ENCODE measurements at regions not wholly inside any gene's neighbourhood (a gene's known extent, or its start where the extent isn't known, plus 50 kb on each side); places are given as distances from the start of the nearest gene placed in this dataset.

GRCh38 chr4:184575306-184575705, 73.9 kb downstream of the CASP3 start:
- TF ChIP-seq CTCF (IDR thresholded peaks at IDR 0.05): no peak
- DNase-seq (no peak), ATAC-seq (no peak)
- Histone ChIP-seq H3K4me1 (no peaks in the 10 kb centered on the region), H3K4me3 (no peak overlapping the region), H3K36me3 (no peaks in the 10 kb centered on the region), H3K27me3 (no peaks in the 10 kb centered on the region), H3K27ac (peak overlapping the region in 3 of 12 donors; percentile 18 to 30 (median 24)), H3K9me3 (peaks cover 0 to 7% (median 0%) of the 10 kb centered on the region in 12 donors)
- intact Hi-C loops (cut with DNase I): no loop called here
- 16 to 50% (median 44%) methylated on average over 1 of the region's 1 CpG for WGBS, 4 donors

DNA sequence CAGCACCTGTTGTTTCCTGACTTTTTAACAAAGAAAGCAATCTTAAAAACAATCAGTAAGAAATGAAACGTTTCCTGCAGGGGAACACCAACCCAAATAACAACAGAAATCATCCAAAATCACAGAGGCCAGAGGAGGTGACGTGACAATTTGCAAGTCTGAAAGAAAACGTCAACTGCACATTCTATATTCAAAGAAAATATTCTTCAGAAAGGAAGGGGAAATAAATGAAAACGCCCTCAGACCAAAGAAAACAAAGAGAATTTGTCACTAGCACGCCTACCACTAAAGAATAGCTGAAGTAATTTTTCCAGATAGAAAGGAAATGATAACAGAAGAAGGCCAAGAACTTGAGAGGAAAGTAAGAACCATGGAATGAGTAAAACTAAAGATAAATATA, 74.4 kb downstream of the CASP3 start:
- Histone ChIP-seq H3K27ac (peak overlapping the region in 3 of 12 donors; percentile 18 to 30 (median 24)), H3K36me3 (no peaks in the 10 kb centered on the region), H3K27me3 (no peaks in the 10 kb centered on the region), H3K9me3 (peaks cover 0 to 7% (median 0%) of the 10 kb centered on the region in 12 donors), H3K4me1 (no peaks in the 10 kb centered on the region), H3K4me3 (no peak overlapping the region)
- intact Hi-C loops (cut with DNase I): no loop called here
- DNase-seq (no peak), ATAC-seq (peak in 3 of 4 donors; percentile 46 to 83 (median 54))
- no peak for TF ChIP-seq CTCF (IDR thresholded peaks at IDR 0.05)
- TF ChIP-seq POLR2A (IDR thresholded peaks at IDR 0.05): no peak
- WGBS, 4 donors: 44 to 52% (median 45%) methylated on average over 5 of the region's 5 CpGs

- Histone ChIP-seq H3K27ac (no peak overlapping the region), H3K4me1 (peaks cover 0 to 4% (median 0%) of the 10 kb centered on the region in 12 donors), H3K27me3 (no peaks in the 10 kb centered on the region), H3K36me3 (no peaks in the 10 kb centered on the region), H3K4me3 (no peak overlapping the region), H3K9me3 (peaks cover 0 to 7% (median 0%) of the 10 kb centered on the region in 12 donors)
- no peak for TF ChIP-seq POLR2A (IDR thresholded peaks at IDR 0.05)
- no peak for TF ChIP-seq CTCF (IDR thresholded peaks at IDR 0.05)
- intact Hi-C loops (cut with DNase I): no loop called here
- DNase-seq (no peak), ATAC-seq (no peak)
- WGBS, 4 donors: 57 to 74% (median 64%) methylated on average over 2 of the region's 2 CpGs
These were observed 75.5 kb downstream of the CASP3 start for GRCh38 chr4:184573701-184574100.

DNA sequence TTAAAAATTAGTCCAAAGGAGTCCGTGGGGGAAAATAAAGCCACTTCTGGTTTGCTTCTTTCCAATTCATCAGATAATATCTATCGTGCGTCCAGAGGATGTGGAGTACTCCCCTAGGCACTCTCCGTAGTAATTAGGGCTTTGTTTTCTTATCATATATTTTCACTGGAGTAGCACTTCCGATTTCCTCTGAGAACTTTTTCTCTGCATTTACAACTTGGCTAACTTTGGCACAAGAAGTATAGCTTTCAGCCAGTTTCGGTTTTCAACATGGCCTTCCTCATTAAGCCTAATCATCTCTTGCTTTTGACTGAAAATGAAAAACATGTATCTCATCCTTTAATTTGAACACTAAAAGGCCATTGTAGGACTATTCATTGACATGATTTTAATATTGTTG, 80.5 kb downstream of the CASP3 start:
- Histone ChIP-seq H3K36me3 (no peaks in the 10 kb centered on the region), H3K4me3 (peak overlapping the region in 1 of 12 donors; percentile 17), H3K4me1 (peaks cover 0 to 11% (median 0%) of the 10 kb centered on the region in 12 donors), H3K27ac (peak overlapping the region in 2 of 12 donors; percentile 13 to 26), H3K9me3 (peaks cover 0 to 4% (median 0%) of the 10 kb centered on the region in 12 donors), H3K27me3 (no peaks in the 10 kb centered on the region)
- DNase-seq (no peak), ATAC-seq (peak in 2 of 4 donors; percentile 39 to 68)
- 41 to 54% (median 51%) methylated on average over 6 of the region's 6 CpGs for WGBS, 4 donors
- TF ChIP-seq POLR2A (IDR thresholded peaks at IDR 0.05) (no peak), CTCF (IDR thresholded peaks at IDR 0.05) (no peak)
- intact Hi-C loops (cut with DNase I): no loop called here
